ENCODE measurements at regions not wholly inside any gene's neighbourhood (a gene's known extent, or its start where the extent isn't known, plus 50 kb on each side); places are given as distances from the start of the nearest gene placed in this dataset.

- no peak for TF ChIP-seq TAF1 (IDR thresholded peaks at IDR 0.05; ENCODE audit: borderline replicate concordance, insufficient read depth, low read length)
- TF ChIP-seq POLR2AphosphoS5 (IDR thresholded peaks at IDR 0.05; ENCODE audit: low read depth, low read length): no peak
- TF ChIP-seq REST (IDR thresholded peaks at IDR 0.05; ENCODE audit: insufficient read depth in 1 of 2, low read depth in 2 of 2, low read length in 2 of 2): no peak
- TF ChIP-seq SIN3A (IDR thresholded peaks at IDR 0.05; ENCODE audit: borderline replicate concordance, insufficient read depth, low read length): no peak
Observed at GRCh38 chr4:44121210-44121609, 327.4 kb downstream of the KCTD8 start.
